ENCODE measurements at regions not wholly inside any gene's neighbourhood (a gene's known extent, or its start where the extent isn't known, plus 50 kb on each side); places are given as distances from the start of the nearest gene placed in this dataset.

DNA sequence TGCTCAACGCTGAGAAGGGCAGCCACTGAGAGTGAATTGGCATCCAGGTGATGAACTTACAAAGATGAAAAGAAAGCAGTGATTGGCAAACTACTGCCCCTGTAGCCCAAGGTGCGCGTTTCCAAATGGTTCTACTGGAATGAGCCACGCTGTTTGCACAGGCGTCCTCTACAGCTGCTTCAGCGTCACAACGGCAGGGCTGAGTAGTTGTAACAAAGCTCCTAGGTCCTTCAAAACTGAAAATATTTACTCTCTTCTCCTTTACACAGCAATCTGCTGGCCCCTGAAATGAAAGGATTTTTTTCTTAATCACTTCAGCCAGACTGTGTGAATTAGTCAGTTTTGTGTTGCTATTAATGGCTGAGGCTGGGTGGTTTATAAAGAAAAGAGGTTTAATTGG is 107.2 kb upstream of the FOXF1 start:
- no peak overlapping the region for H2AFZ ChIP-seq (ENCODE audit: low read length)

DNA sequence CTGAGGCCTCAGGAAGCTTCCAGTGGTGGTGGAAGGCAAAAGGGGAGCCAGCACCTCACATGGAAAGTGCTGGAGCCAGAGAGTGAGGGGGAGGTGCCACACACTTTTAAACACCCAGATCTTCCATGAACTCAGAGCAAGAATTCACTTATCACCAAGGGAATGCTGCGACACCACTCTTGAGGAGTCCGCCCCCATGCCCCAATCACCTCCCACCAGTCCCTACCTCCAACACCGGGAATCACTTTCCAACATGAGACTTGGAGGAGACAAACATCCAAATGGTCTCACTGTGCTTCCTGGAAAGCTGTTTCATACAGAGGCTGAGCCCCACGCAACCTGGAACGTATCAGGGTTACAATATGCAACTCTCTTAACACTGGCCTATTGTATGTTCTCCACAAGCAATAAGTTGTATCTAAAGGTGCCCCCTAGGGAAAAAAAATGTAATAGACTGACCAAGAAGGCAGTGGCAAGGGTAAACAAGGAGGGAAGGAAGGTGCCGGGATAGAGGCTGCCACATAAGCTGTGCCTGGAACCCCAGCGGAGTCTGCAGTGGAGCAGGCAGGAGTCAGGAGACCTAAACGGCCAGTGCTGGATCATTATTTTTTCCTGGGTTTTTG is 106.7 kb upstream of the FOXF1 start:
- Histone ChIP-seq H3K79me2 (ENCODE audit: insufficient read depth, low read length) (no peaks in the 10 kb centered on the region), H3K4me3 (ENCODE audit: insufficient read depth, low read length) (no peak overlapping the region), H3K4me2 (ENCODE audit: insufficient read depth, low read length) (no peak overlapping the region), H3K9me3 (ENCODE audit: low read depth, low read length) (no peaks in the 10 kb centered on the region), H3K36me3 (ENCODE audit: insufficient read depth, low read length) (no peaks in the 10 kb centered on the region), H2AFZ (ENCODE audit: low read length) (no peak overlapping the region), H3K27me3 (ENCODE audit: insufficient read depth, low read length) (peaks cover 12% of the 10 kb centered on the region), H3K27ac (ENCODE audit: low read depth, low read length) (no peak overlapping the region), H4K20me1 (ENCODE audit: insufficient read depth, low read length) (no peaks in the 10 kb centered on the region), H3K4me1 (ENCODE audit: insufficient read depth, low read length) (no peaks in the 10 kb centered on the region)
- no peak for DNase-seq (ENCODE audit: insufficient read length, low spot score, missing footprints)
- TF ChIP-seq, protein P1, sequence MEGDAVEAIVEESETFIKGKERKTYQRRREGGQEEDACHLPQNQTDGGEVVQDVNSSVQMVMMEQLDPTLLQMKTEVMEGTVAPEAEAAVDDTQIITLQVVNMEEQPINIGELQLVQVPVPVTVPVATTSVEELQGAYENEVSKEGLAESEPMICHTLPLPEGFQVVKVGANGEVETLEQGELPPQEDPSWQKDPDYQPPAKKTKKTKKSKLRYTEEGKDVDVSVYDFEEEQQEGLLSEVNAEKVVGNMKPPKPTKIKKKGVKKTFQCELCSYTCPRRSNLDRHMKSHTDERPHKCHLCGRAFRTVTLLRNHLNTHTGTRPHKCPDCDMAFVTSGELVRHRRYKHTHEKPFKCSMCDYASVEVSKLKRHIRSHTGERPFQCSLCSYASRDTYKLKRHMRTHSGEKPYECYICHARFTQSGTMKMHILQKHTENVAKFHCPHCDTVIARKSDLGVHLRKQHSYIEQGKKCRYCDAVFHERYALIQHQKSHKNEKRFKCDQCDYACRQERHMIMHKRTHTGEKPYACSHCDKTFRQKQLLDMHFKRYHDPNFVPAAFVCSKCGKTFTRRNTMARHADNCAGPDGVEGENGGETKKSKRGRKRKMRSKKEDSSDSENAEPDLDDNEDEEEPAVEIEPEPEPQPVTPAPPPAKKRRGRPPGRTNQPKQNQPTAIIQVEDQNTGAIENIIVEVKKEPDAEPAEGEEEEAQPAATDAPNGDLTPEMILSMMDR (IDR thresholded peaks at IDR 0.05; ENCODE audit: extremely low read depth, low read depth, low read length), result no peak

More for the DNA sequence above, 107.2 kb upstream of the FOXF1 start:
- H3K36me3 ChIP-seq (ENCODE audit: insufficient read depth, low read length), result no peaks in the 10 kb centered on the region
- no peak for DNase-seq (ENCODE audit: insufficient read length, low spot score, missing footprints)
- no peaks in the 10 kb centered on the region for H3K4me1 ChIP-seq (ENCODE audit: insufficient read depth, low read length)
- H3K4me3 ChIP-seq (ENCODE audit: insufficient read depth, low read length), result no peak overlapping the region
- H3K27me3 ChIP-seq (ENCODE audit: insufficient read depth, low read length), result peaks cover 11% of the 10 kb centered on the region
- H3K79me2 ChIP-seq (ENCODE audit: insufficient read depth, low read length), result no peaks in the 10 kb centered on the region
- H3K9me3 ChIP-seq (ENCODE audit: low read depth, low read length), result no peaks in the 10 kb centered on the region
- no peak overlapping the region for H3K27ac ChIP-seq (ENCODE audit: low read depth, low read length)
- H3K4me2 ChIP-seq (ENCODE audit: insufficient read depth, low read length), result no peak overlapping the region
- H4K20me1 ChIP-seq (ENCODE audit: insufficient read depth, low read length), result no peaks in the 10 kb centered on the region
- TF ChIP-seq, protein P1 (IDR thresholded peaks at IDR 0.05; ENCODE audit: extremely low read depth, low read depth, low read length), result no peak

DNA sequence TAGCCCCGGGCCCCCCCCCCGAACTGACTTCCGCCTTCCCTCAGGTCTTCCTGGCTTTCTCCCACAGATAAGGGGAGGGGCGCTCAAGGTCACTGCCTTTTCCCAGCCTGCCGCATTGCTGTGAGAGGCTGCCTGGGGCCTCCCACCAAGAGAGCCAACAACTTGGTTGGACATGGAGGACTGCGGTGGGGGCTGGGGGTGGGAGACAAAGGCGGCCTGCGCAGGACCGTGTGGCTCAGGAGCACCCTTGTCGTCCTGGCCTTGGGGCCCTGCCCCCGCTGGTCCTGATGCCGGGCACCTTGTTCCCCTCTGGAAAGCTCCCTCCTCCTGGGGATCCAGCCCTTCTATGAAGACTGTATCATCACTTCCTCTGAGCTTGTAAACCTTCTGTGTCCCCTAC is 105.6 kb upstream of the FOXF1 start:
- Histone ChIP-seq H3K27me3 (ENCODE audit: insufficient read depth, low read length) (peaks cover 12% of the 10 kb centered on the region), H2AFZ (ENCODE audit: low read length) (no peak overlapping the region), H3K4me1 (ENCODE audit: insufficient read depth, low read length) (no peaks in the 10 kb centered on the region), H3K4me3 (ENCODE audit: insufficient read depth, low read length) (no peak overlapping the region), H4K20me1 (ENCODE audit: insufficient read depth, low read length) (no peaks in the 10 kb centered on the region), H3K4me2 (ENCODE audit: insufficient read depth, low read length) (no peak overlapping the region), H3K79me2 (ENCODE audit: insufficient read depth, low read length) (no peaks in the 10 kb centered on the region), H3K9me3 (ENCODE audit: low read depth, low read length) (no peaks in the 10 kb centered on the region), H3K36me3 (ENCODE audit: insufficient read depth, low read length) (no peaks in the 10 kb centered on the region), H3K27ac (ENCODE audit: low read depth, low read length) (no peak overlapping the region)
- no peak for DNase-seq (ENCODE audit: insufficient read length, low spot score, missing footprints)
- TF ChIP-seq, protein P1 (IDR thresholded peaks at IDR 0.05; ENCODE audit: extremely low read depth, low read depth, low read length), result no peak

DNA sequence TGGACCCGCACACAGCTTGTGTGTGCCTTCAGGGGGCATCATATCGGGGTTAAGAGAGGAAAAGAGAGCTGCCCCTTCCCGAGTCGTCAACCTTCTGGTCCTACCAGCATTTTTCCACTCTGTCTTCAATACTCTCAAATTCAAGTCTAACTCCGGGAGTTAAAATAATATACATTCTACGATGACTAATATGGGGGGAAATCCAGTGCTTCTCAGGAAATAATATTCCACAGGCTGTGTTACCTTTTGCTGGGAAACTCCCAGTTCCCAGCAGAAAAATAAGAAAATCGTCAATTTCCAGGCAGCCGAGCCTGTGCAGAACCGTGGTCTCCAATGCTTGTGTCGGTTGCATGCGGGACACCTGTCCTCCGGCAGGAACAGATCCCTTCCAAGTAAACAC is 105.0 kb upstream of the FOXF1 start:
- TF ChIP-seq, protein P1 (IDR thresholded peaks at IDR 0.05; ENCODE audit: extremely low read depth, low read depth, low read length), result no peak
- H2AFZ ChIP-seq (ENCODE audit: low read length), result no peak overlapping the region
- no peaks in the 10 kb centered on the region for H3K9me3 ChIP-seq (ENCODE audit: low read depth, low read length)
- H4K20me1 ChIP-seq (ENCODE audit: insufficient read depth, low read length), result no peaks in the 10 kb centered on the region
- peak; percentile 81 for DNase-seq (ENCODE audit: insufficient read length, low spot score, missing footprints)
- no peaks in the 10 kb centered on the region for H3K79me2 ChIP-seq (ENCODE audit: insufficient read depth, low read length)
- H3K4me2 ChIP-seq (ENCODE audit: insufficient read depth, low read length), result no peak overlapping the region
- H3K27me3 ChIP-seq (ENCODE audit: insufficient read depth, low read length), result peaks cover 12% of the 10 kb centered on the region
- no peak overlapping the region for H3K27ac ChIP-seq (ENCODE audit: low read depth, low read length)
- H3K4me3 ChIP-seq (ENCODE audit: insufficient read depth, low read length), result no peak overlapping the region
- no peaks in the 10 kb centered on the region for H3K4me1 ChIP-seq (ENCODE audit: insufficient read depth, low read length)
- H3K36me3 ChIP-seq (ENCODE audit: insufficient read depth, low read length), result no peaks in the 10 kb centered on the region
